B cell (primary cell): ENCODE measurements at regions not wholly inside any gene's neighbourhood (a gene's known extent, or its start where the extent isn't known, plus 50 kb on each side); places are given as distances from the start of the nearest gene placed in this dataset.

Experiments used
- ATAC-seq: fragments of 200-7000 bp; cut with Tn5 transposase; one replicate; pipeline ENCODE4 v1.10.0; 2021; ENCODE audit warnings: low read depth, mild to moderate bottlenecking, moderate number of reproducible peaks, moderate library complexity
- CTCF ChIA-PET: fragments of 350-600 bp; sonication (Branson Sonifier 250); formaldehyde crosslinking; loops from one replicate; lab custom pipeline; 2021; ENCODE audit warnings: antibody characterized with exemption, inconsistent platforms; lab: Charles Lee
- POLR2A ChIA-PET: fragments of 350-600 bp; sonication (Branson Sonifier 250); formaldehyde crosslinking; loops from one replicate; lab custom pipeline; 2021; ENCODE audit warnings: antibody characterized with exemption; lab: Charles Lee
- DNase-seq: peaks from one replicate; pipeline ENCODE4 v3.0.0; 2013
- H2AFZ ChIP-seq: 2 replicates; pipeline ENCODE4 v1.6.1; 2012; ENCODE audit warnings: mild to moderate bottlenecking, low read depth, low read length; ENCODE audit not compliant: insufficient read depth, poor library complexity, severe bottlenecking
- H3K27ac ChIP-seq, 2 donors: 1 replicate in 1 of 2; 2 replicates in 1 of 2; pipeline ENCODE4 v1.5.1; 2012 to 2013; ENCODE audit warnings: low read length in 2 of 2, mild to moderate bottlenecking in 2 of 2, moderate library complexity in 1 of 2
- H3K27me3 ChIP-seq, 4 experiments: fragments of 200-600 bp in 1 of 4; sonication (generic) in 1 of 4; replicated peaks in 1 of 4; 1 replicate in 2 of 4; 2 replicates in 2 of 4; pipeline versions ENCODE4 v1.6.1 to v1.7.0; 2013 to 2016; ENCODE audit warnings: low read length in 3 of 4, mild to moderate bottlenecking in 2 of 4, mixed read lengths in 1 of 4, moderate library complexity in 1 of 4; ENCODE audit not compliant: insufficient read depth in 4 of 4, control insufficient read depth in 3 of 4; ENCODE audit errors: control extremely low read depth in 1 of 4
- H3K36me3 ChIP-seq, 2 experiments: replicated peaks in 1 of 2; 1 replicate in 1 of 2; 2 replicates in 1 of 2; pipeline versions ENCODE4 v1.6.1 to v1.7.1; 2013; ENCODE audit warnings: low read length in 1 of 2; ENCODE audit not compliant: insufficient read depth in 2 of 2, control insufficient read depth in 1 of 2; ENCODE audit errors: control extremely low read depth in 1 of 2, extremely low read depth in 1 of 2
- H3K4me1 ChIP-seq, 2 donors: fragments of 200-600 bp in 1 of 2; sonication (generic) in 1 of 2; 1 replicate in 1 of 2; 2 replicates in 1 of 2; pipeline versions ENCODE4 v1.5.1 to v1.6.1; 2013 to 2017; ENCODE audit warnings: low read length in 2 of 2; ENCODE audit not compliant: control insufficient read depth in 2 of 2, insufficient read depth in 2 of 2
- H3K4me2 ChIP-seq: replicated peaks from 2 replicates; pipeline ENCODE3; 2012; ENCODE audit warnings: mild to moderate bottlenecking, low read depth, low read length; ENCODE audit not compliant: poor library complexity, severe bottlenecking
- H3K4me3 ChIP-seq, 5 experiments: fragments of 200-600 bp in 1 of 5; sonication (generic) in 1 of 5; 1 replicate in 3 of 5; 2 replicates in 2 of 5; pipeline versions ENCODE4 v1.5.1 to v1.7.0; 2011 to 2016; ENCODE audit warnings: low read length in 4 of 5, mild to moderate bottlenecking in 4 of 5, low read depth in 2 of 5, control low read depth in 1 of 5, moderate library complexity in 1 of 5; ENCODE audit not compliant: insufficient read depth in 1 of 5; ENCODE audit errors: control extremely low read depth in 1 of 5, extremely low read depth in 1 of 5
- H3K79me2 ChIP-seq: fragments of 200-600 bp; sonication (generic); one replicate; pipeline ENCODE4 v1.6.0; 2016; ENCODE audit warnings: low read length; ENCODE audit not compliant: control insufficient read depth, insufficient read depth
- H3K9ac ChIP-seq: fragments of 200-600 bp; sonication (generic); 2 replicates; pipeline ENCODE4 v1.6.1; 2017; ENCODE audit warnings: mild to moderate bottlenecking, low read length, moderate library complexity
- H3K9me3 ChIP-seq, 3 donors: one replicate each; pipeline versions ENCODE4 v1.6.1 to v1.7.1; 2013; ENCODE audit warnings: low read length in 2 of 3; ENCODE audit not compliant: control insufficient read depth in 2 of 3, insufficient read depth in 1 of 3; ENCODE audit errors: control extremely low read depth in 1 of 3
- H4K20me1 ChIP-seq: 2 replicates; pipeline ENCODE4 v1.6.0; 2012; ENCODE audit warnings: mild to moderate bottlenecking, low read length; ENCODE audit not compliant: insufficient read depth, control insufficient read depth, poor library complexity, severe bottlenecking
- H3K27ac Mint-ChIP-seq: one replicate; pipeline ENCODE4 v1.8.0; 2021; ENCODE audit warnings: mixed read lengths
- H3K27me3 Mint-ChIP-seq: one replicate; pipeline ENCODE4 v1.8.0; 2021; ENCODE audit warnings: mixed read lengths
- H3K4me1 Mint-ChIP-seq: one replicate; pipeline ENCODE4 v1.8.0; 2021; ENCODE audit warnings: mixed read lengths
- H3K4me3 Mint-ChIP-seq: one replicate; pipeline ENCODE4 v1.8.0; 2021; ENCODE audit warnings: mixed read lengths
- H3K9me3 Mint-ChIP-seq: one replicate; pipeline ENCODE4 v1.8.0; 2022; ENCODE audit warnings: mixed read lengths; ENCODE audit not compliant: insufficient read depth
- EZH2 ChIP-seq: IDR thresholded peaks from 2 replicates; pipeline ENCODE4 v1.6.1; 2012; ENCODE audit warnings: borderline replicate concordance, low read depth, mild to moderate bottlenecking, moderate library complexity, low read length; ENCODE audit not compliant: insufficient read depth, poor library complexity, severe bottlenecking
- WGBS: methylation state at CpG from one replicate; pipeline ENCODE4 v1.1.5; 2013; ENCODE audit warnings: missing lambda C conversion rate; ENCODE audit not compliant: insufficient coverage; 5-methylcytosine and 5-hydroxymethylcytosine counted together
- intact Hi-C: fragments of 100-400 bp; cut with micrococcal nuclease; formaldehyde crosslinking; loops from one replicate; pipeline ENCODE4 v1.10.0; 2022
- TF ChIP-seq, protein P1 (sequence below): fragments of 200-600 bp; IDR thresholded peaks from one replicate; pipeline ENCODE4 v1.8.0; 2022; ENCODE audit warnings: antibody characterized with exemption, mild to moderate bottlenecking

DNA sequence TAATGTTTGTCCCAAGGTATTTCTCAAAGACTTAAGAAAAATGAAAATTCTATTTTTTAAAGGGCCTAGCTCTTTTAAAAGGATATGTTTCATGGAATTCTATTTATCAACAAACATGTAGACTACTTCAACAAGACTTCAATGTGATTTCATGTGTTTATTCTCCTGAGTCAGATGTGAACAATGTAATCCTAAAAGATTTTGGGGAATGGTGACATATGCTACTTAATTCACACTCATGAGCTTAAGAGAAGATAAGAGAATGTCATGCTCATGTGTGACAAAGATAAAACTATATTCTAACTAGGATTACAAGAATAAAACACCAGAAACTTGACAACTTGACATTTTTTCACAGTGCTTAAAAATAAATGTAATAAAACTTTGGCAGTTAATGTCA lies 127.5 kb downstream of the TES start:
- TF ChIP-seq EZH2 = no peak
- TF ChIP-seq, protein P1, sequence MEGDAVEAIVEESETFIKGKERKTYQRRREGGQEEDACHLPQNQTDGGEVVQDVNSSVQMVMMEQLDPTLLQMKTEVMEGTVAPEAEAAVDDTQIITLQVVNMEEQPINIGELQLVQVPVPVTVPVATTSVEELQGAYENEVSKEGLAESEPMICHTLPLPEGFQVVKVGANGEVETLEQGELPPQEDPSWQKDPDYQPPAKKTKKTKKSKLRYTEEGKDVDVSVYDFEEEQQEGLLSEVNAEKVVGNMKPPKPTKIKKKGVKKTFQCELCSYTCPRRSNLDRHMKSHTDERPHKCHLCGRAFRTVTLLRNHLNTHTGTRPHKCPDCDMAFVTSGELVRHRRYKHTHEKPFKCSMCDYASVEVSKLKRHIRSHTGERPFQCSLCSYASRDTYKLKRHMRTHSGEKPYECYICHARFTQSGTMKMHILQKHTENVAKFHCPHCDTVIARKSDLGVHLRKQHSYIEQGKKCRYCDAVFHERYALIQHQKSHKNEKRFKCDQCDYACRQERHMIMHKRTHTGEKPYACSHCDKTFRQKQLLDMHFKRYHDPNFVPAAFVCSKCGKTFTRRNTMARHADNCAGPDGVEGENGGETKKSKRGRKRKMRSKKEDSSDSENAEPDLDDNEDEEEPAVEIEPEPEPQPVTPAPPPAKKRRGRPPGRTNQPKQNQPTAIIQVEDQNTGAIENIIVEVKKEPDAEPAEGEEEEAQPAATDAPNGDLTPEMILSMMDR = no peak
- Histone ChIP-seq H3K79me2 (no peaks in the 10 kb centered on the region), H3K27ac (no peak overlapping the region), H3K27me3 (no peaks in the 10 kb centered on the region), H3K9me3 (no peaks in the 10 kb centered on the region), H3K4me2 (no peak overlapping the region), H3K9ac (no peak overlapping the region), H4K20me1 (no peaks in the 10 kb centered on the region), H3K4me3 (no peak overlapping the region), H2AFZ (no peak overlapping the region), H3K36me3 (no peaks in the 10 kb centered on the region), H3K4me1 (no peaks in the 10 kb centered on the region)
- intact Hi-C loops = no loop called here
- no peak overlapping the region for H3K27ac Mint-ChIP-seq
- ChIA-PET POLR2A (no interaction called here), CTCF (interaction anchor here (0.6 kb wide), 1 partner anchor 106 kb away, joined by 3 read pairs; no protein-coding TSS in a partner anchor)
- no peaks in the 10 kb centered on the region for H3K4me1 Mint-ChIP-seq
- no peaks in the 10 kb centered on the region for H3K27me3 Mint-ChIP-seq
- no peak overlapping the region for H3K4me3 Mint-ChIP-seq
- DNase-seq = no peak
- no peaks in the 10 kb centered on the region for H3K9me3 Mint-ChIP-seq
- no peak for ATAC-seq

DNA sequence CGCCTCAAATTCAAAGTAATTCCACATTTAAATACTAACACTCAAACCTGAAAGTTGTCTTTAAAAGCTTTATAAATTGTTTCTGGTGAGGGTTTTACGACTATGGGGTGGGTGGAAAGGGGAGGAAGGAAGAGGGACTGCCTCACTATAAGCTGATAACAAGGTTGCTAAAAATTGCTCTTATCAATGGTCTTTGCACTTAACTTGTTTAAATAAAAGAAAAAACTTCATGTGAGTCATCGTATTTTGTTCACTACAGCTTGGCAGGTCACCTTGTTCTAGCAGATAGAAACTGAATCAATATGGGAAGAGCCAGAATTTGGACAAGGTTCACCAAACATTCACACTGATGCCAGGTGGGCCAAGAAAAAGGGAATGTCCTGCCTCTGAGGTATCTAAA lies 129.2 kb downstream of the TES start:
- ChIA-PET POLR2A (no interaction called here), CTCF (no interaction called here)
- H3K27me3 ChIP-seq = no peaks in the 10 kb centered on the region
- no peaks in the 10 kb centered on the region for H3K36me3 ChIP-seq
- H3K4me1 Mint-ChIP-seq = no peaks in the 10 kb centered on the region
- WGBS = no CpG with 5 or more reads among the region's 3 CpGs
- no peaks in the 10 kb centered on the region for H3K79me2 ChIP-seq
- no peaks in the 10 kb centered on the region for H3K9me3 ChIP-seq
- H3K4me3 ChIP-seq = no peak overlapping the region
- H2AFZ ChIP-seq = no peak overlapping the region
- H3K4me3 Mint-ChIP-seq = no peak overlapping the region
- H3K27ac ChIP-seq = no peak overlapping the region
- H3K4me1 ChIP-seq = no peaks in the 10 kb centered on the region
- no peak for ATAC-seq
- DNase-seq = no peak
- intact Hi-C loops = no loop called here
- H3K27ac Mint-ChIP-seq = no peak overlapping the region
- TF ChIP-seq, protein P1 = no peak
- TF ChIP-seq EZH2 = no peak
- no peaks in the 10 kb centered on the region for H3K27me3 Mint-ChIP-seq
- no peak overlapping the region for H3K4me2 ChIP-seq
- H3K9me3 Mint-ChIP-seq = no peaks in the 10 kb centered on the region
- no peaks in the 10 kb centered on the region for H4K20me1 ChIP-seq
- no peak overlapping the region for H3K9ac ChIP-seq
